Activated CD8-positive, alpha-beta T cell treated with anti-CD3 and anti-CD28 coated beads for 36 hours (primary cell): ENCODE measurements at regions not wholly inside any gene's neighbourhood (a gene's known extent, or its start where the extent isn't known, plus 50 kb on each side); places are given as distances from the start of the nearest gene placed in this dataset.

Experiments used
- ATAC-seq: fragments of 200-7000 bp; cut with Tn5 transposase; one replicate; pipeline ENCODE4 v1.10.0; 2021; ENCODE audit warnings: mild to moderate bottlenecking, moderate library complexity
- CTCF ChIA-PET: fragments of 350-600 bp; sonication (Branson Sonifier 250); formaldehyde crosslinking; loops from one replicate; lab custom pipeline; 2021; ENCODE audit warnings: antibody characterized with exemption; lab: Charles Lee
- POLR2A ChIA-PET: fragments of 350-600 bp; sonication (Branson Sonifier 250); formaldehyde crosslinking; loops from one replicate; lab custom pipeline; 2021; ENCODE audit warnings: antibody characterized with exemption; lab: Charles Lee
- DNase-seq: peaks from one replicate; pipeline ENCODE4 v3.0.0-alpha.2; 2020
- H3K27ac Mint-ChIP-seq: one replicate; pipeline ENCODE4 v1.8.0; 2021; ENCODE audit warnings: mild to moderate bottlenecking, mixed read lengths
- H3K27me3 Mint-ChIP-seq: one replicate; pipeline ENCODE4 v1.8.0; 2021; ENCODE audit warnings: mixed read lengths
- H3K36me3 Mint-ChIP-seq: one replicate; pipeline ENCODE4 v1.8.0; 2021; ENCODE audit warnings: low read depth, mixed read lengths
- H3K4me1 Mint-ChIP-seq: one replicate; pipeline ENCODE4 v1.8.0; 2021; ENCODE audit warnings: low read depth, mixed read lengths
- H3K4me3 Mint-ChIP-seq: one replicate; pipeline ENCODE4 v1.8.0; 2021; ENCODE audit warnings: mild to moderate bottlenecking, moderate library complexity, mixed read lengths
- H3K9me3 Mint-ChIP-seq: one replicate; pipeline ENCODE4 v1.8.0; 2021; ENCODE audit warnings: mixed read lengths
- CTCF ChIP-seq: fragments of 200-600 bp; IDR thresholded peaks from one replicate; pipeline ENCODE4 v1.8.0; 2022; ENCODE audit warnings: antibody characterized with exemption, mild to moderate bottlenecking
- intact Hi-C: fragments of 100-400 bp; cut with micrococcal nuclease; formaldehyde crosslinking; loops from one replicate; pipeline ENCODE4 v1.10.0; 2022

DNA sequence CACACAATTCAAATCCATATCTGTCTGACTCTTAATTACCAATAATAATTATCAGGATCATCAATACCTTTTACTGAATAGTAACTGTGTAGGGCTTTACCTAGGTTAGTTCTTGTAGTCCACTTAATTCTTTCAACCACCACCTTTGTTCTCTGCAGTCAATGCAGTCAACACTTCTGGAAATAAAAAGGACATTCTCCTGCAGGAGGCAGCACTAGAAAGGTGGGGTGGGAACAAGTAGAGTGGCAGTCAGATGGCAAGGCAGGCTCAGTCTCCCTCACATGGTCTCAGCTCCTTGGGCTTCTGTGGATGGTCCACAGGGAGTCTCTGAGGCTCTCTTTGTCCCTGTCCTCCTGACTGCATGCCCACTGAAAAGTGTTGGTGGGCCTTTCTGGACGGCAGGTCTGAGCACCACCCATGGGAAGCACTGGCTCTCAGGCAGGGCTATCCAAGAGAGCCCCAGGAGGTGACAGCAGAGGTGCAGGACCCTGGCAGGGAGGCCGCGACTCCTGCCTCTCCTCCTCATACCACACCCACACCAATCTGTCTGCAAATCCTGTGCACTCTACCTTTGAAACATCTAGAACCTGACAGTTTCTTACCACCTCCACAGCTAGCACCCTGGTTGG is 237.3 kb downstream of the FOXD2 start:
- peaks cover 7% of the 10 kb centered on the region for H3K9me3 Mint-ChIP-seq
- ChIA-PET POLR2A (no interaction called here), CTCF (no interaction called here)
- no peak overlapping the region for H3K4me3 Mint-ChIP-seq
- DNase-seq (no peak), ATAC-seq (no peak)
- H3K4me1 Mint-ChIP-seq, result no peaks in the 10 kb centered on the region
- H3K27me3 Mint-ChIP-seq, result peaks cover 10% of the 10 kb centered on the region
- intact Hi-C loops, result no loop called here
- H3K36me3 Mint-ChIP-seq, result no peaks in the 10 kb centered on the region
- no peak for TF ChIP-seq CTCF
- no peak overlapping the region for H3K27ac Mint-ChIP-seq

- TF ChIP-seq CTCF, result no peak
- CTCF ChIA-PET, result no interaction called here
- Mint-ChIP-seq H3K27ac (no peak overlapping the region), H3K4me1 (no peaks in the 10 kb centered on the region), H3K9me3 (peaks cover 7% of the 10 kb centered on the region), H3K4me3 (no peak overlapping the region), H3K27me3 (peaks cover 5% of the 10 kb centered on the region), H3K36me3 (no peaks in the 10 kb centered on the region)
- intact Hi-C loops, result no loop called here
- POLR2A ChIA-PET, result no interaction called here
- DNase-seq, result no peak
- ATAC-seq, result no peak
These were observed 237.9 kb downstream of the FOXD2 start for GRCh38 chr1:47675721-47676120.

DNA sequence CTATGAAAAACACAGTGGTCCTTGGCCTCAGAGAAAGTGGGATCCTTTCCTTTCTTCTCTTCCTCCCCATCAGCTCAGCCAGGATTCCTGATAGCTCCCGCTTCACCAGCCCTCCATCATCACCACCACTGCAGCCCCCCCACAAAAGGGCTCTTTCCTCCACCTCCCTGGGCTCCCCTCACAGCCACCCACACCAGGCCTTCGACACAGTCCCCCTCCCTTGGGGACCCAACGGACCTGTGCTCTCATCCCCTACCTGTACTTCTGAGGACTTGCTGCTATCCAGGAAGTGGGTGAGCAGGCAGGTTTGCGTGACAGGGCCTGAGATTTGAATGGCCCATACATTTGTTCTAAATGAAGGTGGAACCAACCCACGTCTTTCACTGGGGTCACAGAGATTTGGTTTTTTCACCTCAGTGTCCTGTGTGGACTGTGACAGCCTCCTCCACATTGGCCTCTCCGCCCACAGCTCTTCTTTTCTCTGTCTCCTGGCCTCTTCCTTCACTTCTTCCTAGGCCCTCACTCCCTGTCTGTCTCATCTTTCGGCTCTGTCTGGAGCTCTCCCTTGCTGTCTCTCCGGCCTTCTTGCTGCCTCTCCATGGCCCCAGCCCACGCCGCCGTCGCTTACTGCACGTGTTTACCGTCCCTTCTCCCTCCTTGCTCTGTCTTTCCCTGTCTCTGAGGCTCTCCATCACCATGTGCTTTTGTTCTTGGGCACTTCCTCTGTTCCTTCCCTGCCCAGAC is 238.6 kb downstream of the FOXD2 start:
- ChIA-PET POLR2A (no interaction called here), CTCF (no interaction called here)
- H3K4me3 Mint-ChIP-seq, result no peak overlapping the region
- no peaks in the 10 kb centered on the region for H3K36me3 Mint-ChIP-seq
- H3K4me1 Mint-ChIP-seq, result no peaks in the 10 kb centered on the region
- no peak for TF ChIP-seq CTCF
- intact Hi-C loops, result no loop called here
- H3K27ac Mint-ChIP-seq, result no peak overlapping the region
- no peak for DNase-seq
- peaks cover 5% of the 10 kb centered on the region for H3K27me3 Mint-ChIP-seq
- peaks cover 7% of the 10 kb centered on the region for H3K9me3 Mint-ChIP-seq
- no peak for ATAC-seq

- TF ChIP-seq CTCF, result no peak
- intact Hi-C loops, result no loop called here
- H3K27me3 Mint-ChIP-seq, result peaks cover 5% of the 10 kb centered on the region
- no peak for ATAC-seq
- CTCF ChIA-PET, result interaction anchor here (1.4 kb wide), 1 partner anchor 49 kb away, joined by 3 read pairs; no protein-coding TSS in a partner anchor
- no peaks in the 10 kb centered on the region for H3K36me3 Mint-ChIP-seq
- no peak for DNase-seq
- POLR2A ChIA-PET, result interaction anchor here (1.1 kb wide), 1 partner anchor 13 kb away, joined by 3 read pairs; no protein-coding TSS in a partner anchor
- no peaks in the 10 kb centered on the region for H3K4me1 Mint-ChIP-seq
- H3K4me3 Mint-ChIP-seq, result no peak overlapping the region
- H3K9me3 Mint-ChIP-seq, result peaks cover 6% of the 10 kb centered on the region
- H3K27ac Mint-ChIP-seq, result no peak overlapping the region
These were observed 239.5 kb downstream of the FOXD2 start for GRCh38 chr1:47677241-47677940.
